H1 (cell line): ENCODE measurements at regions not wholly inside any gene's neighbourhood (a gene's known extent, or its start where the extent isn't known, plus 50 kb on each side); places are given as distances from the start of the nearest gene placed in this dataset.

Experiments used
- ATF3 ChIP-seq: IDR thresholded peaks from 2 replicates; pipeline ENCODE4 v1.6.1; 2011; ENCODE audit warnings: low read depth, mild to moderate bottlenecking, low read length; ENCODE audit not compliant: insufficient read depth
- CHD2 ChIP-seq: IDR thresholded peaks from 2 replicates; pipeline ENCODE4 v1.6.1; 2012; ENCODE audit warnings: low read length, improper control_type of control experiment
- CTBP2 ChIP-seq: IDR thresholded peaks from 2 replicates; pipeline ENCODE4 v1.7.0; 2011; ENCODE audit warnings: borderline replicate concordance, mild to moderate bottlenecking, moderate library complexity, mixed read lengths, low read length; ENCODE audit not compliant: insufficient read depth, insufficient read length
- RFX5 ChIP-seq: IDR thresholded peaks from 2 replicates; pipeline ENCODE4 v1.6.1; 2011; ENCODE audit warnings: low read depth, low read length, improper control_type of control experiment, borderline replicate concordance
- SP4 ChIP-seq: IDR thresholded peaks from 2 replicates; pipeline ENCODE4 v1.6.1; 2012; ENCODE audit warnings: low read length, inconsistent platforms
- TAF7 ChIP-seq: optimal IDR thresholded peaks from 2 replicates; pipeline ENCODE3; 2011; ENCODE audit warnings: low read depth, mild to moderate bottlenecking, inconsistent platforms, low read length, moderate library complexity, borderline replicate concordance

- TF ChIP-seq ATF3 (no peak), CHD2 (no peak), RFX5 (no peak), CTBP2 (no peak), SP4 (no peak), TAF7 (no peak)
Measured at GRCh38 chr2:196244516-196244915, 73.1 kb upstream of the STK17B start (continued).
